ENCODE measurements at regions not wholly inside any gene's neighbourhood (a gene's known extent, or its start where the extent isn't known, plus 50 kb on each side); places are given as distances from the start of the nearest gene placed in this dataset.
A peak's percentile ranks its signal among the peaks of the same experiment; 100 is the strongest.
"Not testable (repeated sequence)": the region's sequence is repeated elsewhere in the genome, so short reads cannot be mapped to it uniquely, and the experiment has no call there.

GRCh38 chr6:155678361-155678760 is 222.7 kb upstream of the NOX3 start:
- DNase-seq = no peak

GRCh38 chr6:155676346-155676745 is 220.7 kb upstream of the NOX3 start:
- no peak for DNase-seq

- DNase-seq = no peak
These were observed 215.0 kb upstream of the NOX3 start for GRCh38 chr6:155670655-155671054.

GRCh38 chr6:155660251-155660977 is 204.8 kb upstream of the NOX3 start:
- peak; percentile 24 for DNase-seq

GRCh38 chr6:155656024-155656423 is 200.4 kb upstream of the NOX3 start:
- DNase-seq = no peak

- no peak for DNase-seq
These were observed 198.8 kb upstream of the NOX3 start for GRCh38 chr6:155654474-155654873.

- no peak for DNase-seq
These were observed 192.7 kb upstream of the NOX3 start for GRCh38 chr6:155648301-155648700.

GRCh38 chr6:155647354-155647753 is 191.7 kb upstream of the NOX3 start:
- no peak for DNase-seq

- DNase-seq = no peak
These were observed 190.8 kb upstream of the NOX3 start for GRCh38 chr6:155646443-155646842.

- DNase-seq = no peak
These were observed 189.7 kb upstream of the NOX3 start for GRCh38 chr6:155645325-155645724.

GRCh38 chr6:155641603-155642002 is 186.0 kb upstream of the NOX3 start:
- no peak for DNase-seq

- no peak for DNase-seq
These were observed 182.6 kb upstream of the NOX3 start for GRCh38 chr6:155638200-155638599.

GRCh38 chr6:155635416-155635815 is 179.8 kb upstream of the NOX3 start:
- DNase-seq = no peak

- no peak for DNase-seq
These were observed 174.4 kb upstream of the NOX3 start for GRCh38 chr6:155630085-155630484.

- DNase-seq = no peak
These were observed 174.0 kb upstream of the NOX3 start for GRCh38 chr6:155629652-155630051.

GRCh38 chr6:155628306-155628705 is 172.7 kb upstream of the NOX3 start:
- DNase-seq = no peak

- DNase-seq = not testable (repeated sequence)
These were observed 172.1 kb upstream of the NOX3 start for GRCh38 chr6:155627722-155628212.

- no peak for DNase-seq
These were observed 168.0 kb upstream of the NOX3 start for GRCh38 chr6:155623450-155624178.

- DNase-seq = no peak
These were observed 159.0 kb upstream of the NOX3 start for GRCh38 chr6:155614606-155615005.

- no peak for DNase-seq
These were observed 156.1 kb upstream of the NOX3 start for GRCh38 chr6:155611742-155612141.

- DNase-seq = no peak
These were observed 149.4 kb upstream of the NOX3 start for GRCh38 chr6:155604991-155605390.

- peak; percentile 4 for DNase-seq
These were observed 143.9 kb upstream of the NOX3 start for GRCh38 chr6:155599561-155599960.

- no peak for DNase-seq
These were observed 143.5 kb upstream of the NOX3 start for GRCh38 chr6:155599160-155599559.

Data from renal pelvis (tissue), 1 donor.